LNCaP clone FGC (cell line): ENCODE measurements at regions not wholly inside any gene's neighbourhood (a gene's known extent, or its start where the extent isn't known, plus 50 kb on each side); places are given as distances from the start of the nearest gene placed in this dataset.
"Not testable (repeated sequence)": the region's sequence is repeated elsewhere in the genome, so short reads cannot be mapped to it uniquely, and the experiment has no call there.

Source experiments
- DNase-seq: peaks from one replicate; pipeline ENCODE4 v3.0.0-alpha.2; 2011; ENCODE audit warnings: low read depth
- H3K4me3 ChIP-seq: 2 replicates; pipeline ENCODE4 v1.5.1; 2011; ENCODE audit warnings: mild to moderate bottlenecking, low read depth, low read length, control low read depth
- TF ChIP-seq, protein P1 (sequence below): IDR thresholded peaks from 2 replicates; pipeline ENCODE4 v1.5.1; 2012; ENCODE audit warnings: mild to moderate bottlenecking; ENCODE audit not compliant: control insufficient read depth, insufficient read depth; ENCODE audit errors: extremely low read depth

- no peak for DNase-seq
- TF ChIP-seq, protein P1, sequence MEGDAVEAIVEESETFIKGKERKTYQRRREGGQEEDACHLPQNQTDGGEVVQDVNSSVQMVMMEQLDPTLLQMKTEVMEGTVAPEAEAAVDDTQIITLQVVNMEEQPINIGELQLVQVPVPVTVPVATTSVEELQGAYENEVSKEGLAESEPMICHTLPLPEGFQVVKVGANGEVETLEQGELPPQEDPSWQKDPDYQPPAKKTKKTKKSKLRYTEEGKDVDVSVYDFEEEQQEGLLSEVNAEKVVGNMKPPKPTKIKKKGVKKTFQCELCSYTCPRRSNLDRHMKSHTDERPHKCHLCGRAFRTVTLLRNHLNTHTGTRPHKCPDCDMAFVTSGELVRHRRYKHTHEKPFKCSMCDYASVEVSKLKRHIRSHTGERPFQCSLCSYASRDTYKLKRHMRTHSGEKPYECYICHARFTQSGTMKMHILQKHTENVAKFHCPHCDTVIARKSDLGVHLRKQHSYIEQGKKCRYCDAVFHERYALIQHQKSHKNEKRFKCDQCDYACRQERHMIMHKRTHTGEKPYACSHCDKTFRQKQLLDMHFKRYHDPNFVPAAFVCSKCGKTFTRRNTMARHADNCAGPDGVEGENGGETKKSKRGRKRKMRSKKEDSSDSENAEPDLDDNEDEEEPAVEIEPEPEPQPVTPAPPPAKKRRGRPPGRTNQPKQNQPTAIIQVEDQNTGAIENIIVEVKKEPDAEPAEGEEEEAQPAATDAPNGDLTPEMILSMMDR = no peak
- no peak overlapping the region for H3K4me3 ChIP-seq
Observed at GRCh38 chr17:36844013-36844412, 93.3 kb upstream of the LHX1 start.

DNA sequence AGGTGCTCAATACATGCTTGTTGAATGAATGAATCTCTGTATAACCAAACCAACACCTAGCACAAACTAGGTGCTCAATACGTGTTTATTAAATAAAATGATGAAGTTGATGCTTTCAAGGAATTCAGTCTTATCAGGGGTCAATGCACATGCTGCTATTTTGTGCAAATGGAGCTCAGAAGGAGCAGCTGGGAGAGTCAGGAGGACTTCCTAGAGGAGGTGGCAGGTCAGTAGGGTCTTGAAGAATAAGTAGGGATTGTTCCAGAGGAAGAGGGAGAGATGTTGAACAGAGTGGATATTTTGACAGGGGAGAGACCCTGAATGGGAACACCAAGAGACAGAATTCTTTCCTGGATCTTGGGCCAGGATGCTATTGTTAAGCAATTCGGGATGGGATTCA, 92.7 kb upstream of the LHX1 start:
- TF ChIP-seq, protein P1 = no peak
- no peak overlapping the region for H3K4me3 ChIP-seq
- no peak for DNase-seq

GRCh38 chr17:36845916-36846315, 91.4 kb upstream of the LHX1 start:
- TF ChIP-seq, protein P1 = no peak
- no peak for DNase-seq
- no peak overlapping the region for H3K4me3 ChIP-seq

DNA sequence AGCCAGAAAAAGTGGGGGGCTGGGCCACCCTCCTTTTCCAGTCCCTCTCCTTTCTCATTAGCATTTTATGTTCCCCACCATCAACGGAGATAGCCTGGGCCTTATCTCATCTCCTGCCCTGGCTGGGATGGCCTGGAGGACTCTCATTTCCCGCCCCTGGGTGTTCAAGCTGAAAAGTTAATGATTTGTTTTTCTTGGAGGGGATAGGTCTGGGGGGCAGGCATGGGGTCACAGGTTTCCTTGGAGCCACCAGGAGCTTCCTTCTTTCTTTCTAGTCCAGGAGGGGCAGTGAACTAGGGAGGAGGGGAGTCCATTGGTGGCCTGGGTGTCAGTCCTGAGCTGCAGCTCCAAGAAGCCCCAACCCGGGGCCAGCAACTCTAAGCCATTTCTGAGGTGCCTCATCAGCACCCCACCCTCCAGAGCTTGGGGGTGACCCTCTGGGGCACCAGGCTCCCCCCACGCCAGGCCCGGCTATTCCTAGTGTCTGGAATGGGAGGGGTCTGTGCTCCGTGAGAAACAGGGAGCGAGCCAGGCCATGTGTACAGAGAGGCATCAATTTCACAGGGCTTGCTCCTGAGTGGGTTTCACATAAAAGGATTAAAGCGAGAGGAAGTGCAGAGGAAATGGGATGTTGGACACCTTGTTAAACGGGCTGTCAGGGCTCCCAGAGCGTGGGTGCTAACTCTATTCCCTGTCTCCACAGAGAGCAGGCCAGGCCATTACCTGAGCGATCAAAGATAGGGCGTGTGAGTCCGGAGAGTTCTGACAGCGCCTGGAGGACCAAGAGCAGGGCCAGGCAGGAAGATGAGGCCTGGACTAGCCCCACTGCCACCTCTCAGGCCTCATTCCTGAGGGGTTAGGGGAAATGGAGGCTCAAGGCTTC, 90.6 kb upstream of the LHX1 start:
- no peak overlapping the region for H3K4me3 ChIP-seq
- TF ChIP-seq, protein P1 = no peak
- no peak for DNase-seq

DNA sequence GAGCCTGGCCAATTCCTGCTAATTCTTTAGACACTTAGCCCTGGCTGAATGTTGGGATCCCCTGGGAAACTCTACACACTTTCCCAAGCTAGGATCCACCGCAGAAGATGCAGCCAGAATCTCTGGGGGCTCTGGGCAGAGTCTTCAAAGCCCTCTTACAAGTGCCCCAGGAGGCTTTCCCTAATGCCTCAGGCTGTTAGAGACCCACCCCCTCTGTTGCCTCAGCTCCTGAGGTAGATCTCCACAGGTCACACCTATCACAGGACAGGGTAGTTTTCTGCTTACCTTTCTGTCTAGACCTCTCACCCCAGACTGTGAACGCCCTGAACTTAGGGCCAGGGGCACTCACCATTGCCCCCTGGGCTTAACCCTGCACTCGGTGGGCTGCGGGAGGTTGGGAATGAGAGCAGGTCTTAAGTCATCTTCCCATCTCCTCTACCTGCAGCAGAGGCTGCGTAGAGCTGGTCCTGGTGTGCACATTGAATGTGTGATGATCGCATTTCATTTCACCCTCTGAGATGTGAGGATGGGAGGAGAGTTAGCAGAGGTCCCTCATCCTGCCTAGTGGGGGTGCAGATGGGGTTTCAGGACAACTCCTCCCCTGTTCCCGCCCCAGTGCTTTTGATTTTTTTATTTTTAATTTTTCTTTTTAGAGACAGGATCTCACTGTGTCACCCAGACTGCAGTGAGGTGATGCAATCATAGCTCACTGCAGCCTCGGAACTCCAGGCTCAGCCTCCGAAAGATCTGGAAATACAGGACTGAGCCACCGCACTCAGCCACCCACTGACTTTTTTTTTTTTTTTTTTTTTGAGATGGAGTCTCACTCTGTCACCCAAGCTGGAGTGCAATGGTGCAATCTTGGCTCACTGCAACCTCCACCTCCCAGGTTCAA, 89.0 kb upstream of the LHX1 start:
- TF ChIP-seq, protein P1 = no peak
- no peak for DNase-seq
- no peak overlapping the region for H3K4me3 ChIP-seq

DNA sequence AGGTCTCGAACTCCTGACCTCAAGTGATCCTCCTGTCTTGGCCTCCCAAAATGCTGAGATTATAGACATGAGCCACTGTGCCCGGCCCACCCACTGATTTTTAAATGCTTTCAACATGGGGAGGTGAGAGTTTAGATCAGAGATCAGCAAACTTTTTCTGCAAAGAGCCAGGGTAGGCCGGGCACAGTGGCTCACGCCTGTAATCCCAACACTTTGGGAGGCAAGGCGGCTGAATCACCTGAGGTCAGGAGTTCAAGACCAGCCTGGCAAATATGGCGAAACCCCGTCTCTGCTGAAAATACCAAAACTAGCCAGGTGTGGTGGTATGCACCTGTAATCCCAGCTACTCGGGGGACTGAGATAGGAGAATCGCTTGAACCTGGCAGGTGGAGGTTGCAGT, 88.3 kb upstream of the LHX1 start:
- H3K4me3 ChIP-seq, DNase-seq: not testable (repeated sequence)

DNA sequence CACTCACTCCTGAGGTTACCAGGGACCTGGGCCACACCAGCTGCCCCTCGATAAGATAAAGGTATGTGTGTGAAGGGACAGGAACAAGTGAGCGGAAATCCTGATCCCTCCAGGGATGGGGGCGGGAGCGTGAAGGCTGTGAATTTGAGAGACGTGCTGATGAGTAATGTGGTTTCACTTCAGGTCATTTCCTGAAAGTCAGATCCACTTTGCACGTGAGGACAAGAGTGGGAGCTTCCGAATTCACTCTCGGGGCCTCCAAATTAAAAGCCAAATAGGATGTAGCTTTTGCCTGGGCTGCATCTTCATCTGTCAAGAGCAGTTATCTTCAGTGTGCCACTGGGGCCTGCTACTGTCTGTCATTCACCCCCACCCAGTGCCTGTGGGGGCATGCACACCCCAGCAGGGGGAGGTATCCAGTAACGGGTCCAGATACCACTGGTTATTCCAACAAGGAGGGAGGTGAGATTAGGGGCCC, 87.4 kb upstream of the LHX1 start:
- H3K4me3 ChIP-seq = no peak overlapping the region
- no peak for DNase-seq
- TF ChIP-seq, protein P1 = no peak
